ENCODE measurements at regions not wholly inside any gene's neighbourhood (a gene's known extent, or its start where the extent isn't known, plus 50 kb on each side); places are given as distances from the start of the nearest gene placed in this dataset.

- DNase-seq (ENCODE audit: low read depth in 1 of 2, low spot score in 1 of 2): no peak
Observed at GRCh38 chr6:165917576-165917975, 250.1 kb downstream of the TBXT start.

- DNase-seq (ENCODE audit: low read depth in 1 of 2, low spot score in 1 of 2): no peak
Observed at GRCh38 chr6:165915022-165915770, 252.2 kb upstream of the PDE10A start.

GRCh38 chr6:165913676-165914570 is 250.9 kb upstream of the PDE10A start:
- DNase-seq (ENCODE audit: low read depth in 1 of 2, low spot score in 1 of 2): no peak

GRCh38 chr6:165910184-165910966 is 247.3 kb upstream of the PDE10A start:
- no peak for DNase-seq (ENCODE audit: low read depth in 1 of 2, low spot score in 1 of 2)

GRCh38 chr6:165906736-165907135 is 243.7 kb upstream of the PDE10A start:
- no peak for DNase-seq (ENCODE audit: low read depth in 1 of 2, low spot score in 1 of 2)

GRCh38 chr6:165905744-165906143 is 242.7 kb upstream of the PDE10A start:
- no peak for DNase-seq (ENCODE audit: low read depth in 1 of 2, low spot score in 1 of 2)

- no peak for DNase-seq (ENCODE audit: low read depth in 1 of 2, low spot score in 1 of 2)
Observed at GRCh38 chr6:165900970-165901369, 237.9 kb upstream of the PDE10A start.

- no peak for DNase-seq (ENCODE audit: low read depth in 1 of 2, low spot score in 1 of 2)
Observed at GRCh38 chr6:165899611-165900010, 236.6 kb upstream of the PDE10A start.

- no peak for DNase-seq (ENCODE audit: low read depth in 1 of 2, low spot score in 1 of 2)
Observed at GRCh38 chr6:165895421-165896165, 232.6 kb upstream of the PDE10A start.

- DNase-seq (ENCODE audit: low read depth in 1 of 2, low spot score in 1 of 2): no peak
Observed at GRCh38 chr6:165894171-165894825, 231.3 kb upstream of the PDE10A start.

GRCh38 chr6:165893431-165893830 is 230.4 kb upstream of the PDE10A start:
- no peak for DNase-seq (ENCODE audit: low read depth in 1 of 2, low spot score in 1 of 2)

GRCh38 chr6:165891320-165891719 is 228.3 kb upstream of the PDE10A start:
- DNase-seq (ENCODE audit: low read depth in 1 of 2, low spot score in 1 of 2): no peak

GRCh38 chr6:165890404-165890735 is 227.3 kb upstream of the PDE10A start:
- DNase-seq (ENCODE audit: low read depth in 1 of 2, low spot score in 1 of 2): no peak

GRCh38 chr6:165889636-165890403 is 226.8 kb upstream of the PDE10A start:
- no peak for DNase-seq (ENCODE audit: low read depth in 1 of 2, low spot score in 1 of 2)

GRCh38 chr6:165886169-165886568 is 223.1 kb upstream of the PDE10A start:
- DNase-seq (ENCODE audit: low read depth in 1 of 2, low spot score in 1 of 2): no peak

- DNase-seq (ENCODE audit: low read depth in 1 of 2, low spot score in 1 of 2): peak; percentile 41 to 54
Observed at GRCh38 chr6:165884813-165885765, 222.0 kb upstream of the PDE10A start.

- DNase-seq (ENCODE audit: low read depth in 1 of 2, low spot score in 1 of 2): no peak
Observed at GRCh38 chr6:165883851-165884640, 221.0 kb upstream of the PDE10A start.

- no peak for DNase-seq (ENCODE audit: low read depth in 1 of 2, low spot score in 1 of 2)
Observed at GRCh38 chr6:165881806-165882205, 218.8 kb upstream of the PDE10A start.

Measured in activated CD4-positive, alpha-beta T cell treated with anti-CD3 and anti-CD28 coated beads, Interleukin-2, amount 50 U/mL, for 24 hours (primary cell).